Heart right ventricle (tissue), 16 donors: ENCODE measurements at regions not wholly inside any gene's neighbourhood (a gene's known extent, or its start where the extent isn't known, plus 50 kb on each side); places are given as distances from the start of the nearest gene placed in this dataset.
A peak's percentile ranks its signal among the peaks of the same experiment; 100 is the strongest.

Experiments used
- ATAC-seq, 8 donors: fragments of 200-7000 bp; cut with Tn5 transposase; one replicate each; pipeline ENCODE4 v1.9.1; 2020; ENCODE audit warnings: mild to moderate bottlenecking in 8 of 8, moderate library complexity in 8 of 8, moderate number of reproducible peaks in 1 of 8
- DNase-seq, 2 donors: peaks; one replicate each; pipeline ENCODE4 v3.0.0-alpha.2; 2020
- H3K27ac ChIP-seq, 10 donors: fragments of 200-600 bp; sonication (generic) in 2 of 10; one replicate each; pipeline versions ENCODE4 v1.5.0 to v1.8.0; 2020 to 2022; ENCODE audit warnings: mild to moderate bottlenecking in 3 of 10
- H3K27me3 ChIP-seq, 7 donors: fragments of 200-600 bp; one replicate each; pipeline ENCODE4 v1.8.0; 2021 to 2022; ENCODE audit warnings: mild to moderate bottlenecking in 2 of 7
- H3K36me3 ChIP-seq, 9 donors: fragments of 200-600 bp; sonication (generic) in 1 of 9; one replicate each; pipeline versions ENCODE4 v1.5.0 to v1.8.0; 2020 to 2022; ENCODE audit warnings: mild to moderate bottlenecking in 2 of 9
- H3K4me1 ChIP-seq, 9 donors: fragments of 200-600 bp; sonication (generic) in 1 of 9; one replicate each; pipeline versions ENCODE4 v1.5.0 to v1.8.0; 2020 to 2022; ENCODE audit warnings: mild to moderate bottlenecking in 4 of 9
- H3K4me3 ChIP-seq, 10 donors: fragments of 200-600 bp; sonication (generic) in 2 of 10; one replicate each; pipeline versions ENCODE4 v1.5.0 to v1.8.0; 2020 to 2022; ENCODE audit warnings: mild to moderate bottlenecking in 7 of 10, moderate library complexity in 2 of 10
- H3K9me3 ChIP-seq, 11 donors: fragments of 200-600 bp in 10 of 11; sonication (generic) in 2 of 11; one replicate each; pipeline versions ENCODE4 v1.5.0 to v1.8.0; 2013 to 2022; ENCODE audit warnings: mild to moderate bottlenecking in 2 of 11, control low read depth in 1 of 11, moderate library complexity in 1 of 11
- CTCF ChIP-seq, 9 donors: fragments of 200-600 bp; sonication (generic) in 2 of 9; IDR thresholded peaks; one replicate each; pipeline versions ENCODE4 v1.5.0 to v1.8.0; 2021 to 2022; ENCODE audit warnings: antibody characterized with exemption in 9 of 9, mild to moderate bottlenecking in 5 of 9, moderate library complexity in 1 of 9
- WGBS, 2 donors: extraction: QIAGEN DNeasy Blood & Tissue Kit; methylation state at CpG; one replicate each; pipeline ENCODE4 v1.1.7; 2013; ENCODE audit warnings: inconsistent platforms in 1 of 2; 5-methylcytosine and 5-hydroxymethylcytosine counted together
- intact Hi-C, 10 donors: fragments of 100-400 bp; cut with DNase I; formaldehyde crosslinking; loops; one replicate each; pipeline versions ENCODE4 v1.11.1 to v1.14.2; 2022
- donor health status: Arrhythmogenic right ventricular cardiomyopathy.
- donor health status: ischemic (EF 13 %, LVEDD 7.1; RV severe dilation, severe dysfunction).
- donor health status: healthy with polysubstance abuse.
- donor health status: DM: no; HTN: yes; CAD: no.
- donor health status: DM: no; HTN: no; CAD: no.
- donor health status: ischemic (EF 25% LVEDD 6.9; RV normal size, moderate dysfunction).
- donor health status: ischemic (EF 25% LVEDD 5.7; RV mildly dilated, moderate dysfunction).
- donor health status: healthy.
- donor health status: DM: yes; HTN: yes; CAD: no.
- donor health status: Ischemic cardiomyopathy.
- donor health status: ischemic (EF 35%, LVEDD 5.7; RV mildly dilated, moderate dysfunction).
- donor health status: nonischemic (EF 11% LVEDD 7.7; RV severe dilation, severe dysfunction).
- donor health status: DM: yes; HTN: yes; CAD: no.
- donor health status: PGD.
- donor health status: ischemic (EF 29% LVEDD 5.4; RV normal size, mild dysfunction).
- donor health status: nonischemic (EF 23%, LVEDD 6.1; RV moderate dilation, normal function).

- 16 to 21% methylated on average over 4 of the region's 4 CpGs for WGBS, 2 donors
- Histone ChIP-seq H3K4me3 (no peak overlapping the region), H3K27ac (no peak overlapping the region), H3K4me1 (peaks cover 0 to 10% (median 4%) of the 10 kb centered on the region in 9 donors), H3K36me3 (no peaks in the 10 kb centered on the region), H3K27me3 (no peaks in the 10 kb centered on the region), H3K9me3 (peaks cover 0 to 44% (median 30%) of the 10 kb centered on the region in 11 donors)
- peak in 2 of 8 donors; percentile 26 to 33 for ATAC-seq
- TF ChIP-seq CTCF (IDR thresholded peaks at IDR 0.05), result no peak
- intact Hi-C loops, result no loop called here
- DNase-seq, result no peak
These were observed 589.9 kb downstream of the ZNF608 start for GRCh38 chr5:124156415-124156996.

GRCh38 chr5:124154714-124155113 lies 591.7 kb downstream of the ZNF608 start:
- peaks cover 0 to 10% (median 4%) of the 10 kb centered on the region in 9 donors for H3K4me1 ChIP-seq
- no peaks in the 10 kb centered on the region for H3K27me3 ChIP-seq
- H3K9me3 ChIP-seq, result peaks cover 0 to 54% (median 30%) of the 10 kb centered on the region in 11 donors
- no peak overlapping the region for H3K4me3 ChIP-seq
- H3K27ac ChIP-seq, result no peak overlapping the region
- DNase-seq (no peak), ATAC-seq (no peak)
- intact Hi-C loops, result no loop called here
- no peaks in the 10 kb centered on the region for H3K36me3 ChIP-seq
- TF ChIP-seq CTCF (IDR thresholded peaks at IDR 0.05), result no peak
- 52 to 92% methylated on average over 1 of the region's 1 CpG for WGBS, 2 donors

GRCh38 chr5:124153588-124153987 lies 592.9 kb downstream of the ZNF608 start:
- ATAC-seq (no peak), DNase-seq (no peak)
- peaks cover 0 to 10% (median 4%) of the 10 kb centered on the region in 9 donors for H3K4me1 ChIP-seq
- 92 to 95% methylated on average over 1 of the region's 1 CpG for WGBS, 2 donors
- intact Hi-C loops, result no loop called here
- H3K36me3 ChIP-seq, result no peaks in the 10 kb centered on the region
- TF ChIP-seq CTCF (IDR thresholded peaks at IDR 0.05), result no peak
- H3K27ac ChIP-seq, result no peak overlapping the region
- no peaks in the 10 kb centered on the region for H3K27me3 ChIP-seq
- H3K9me3 ChIP-seq, result peaks cover 0 to 56% (median 30%) of the 10 kb centered on the region in 11 donors
- H3K4me3 ChIP-seq, result no peak overlapping the region

- Histone ChIP-seq H3K27me3 (no peaks in the 10 kb centered on the region), H3K9me3 (peaks cover 0 to 41% (median 13%) of the 10 kb centered on the region in 11 donors), H3K27ac (no peak overlapping the region), H3K36me3 (no peaks in the 10 kb centered on the region), H3K4me3 (no peak overlapping the region), H3K4me1 (no peaks in the 10 kb centered on the region)
- DNase-seq, result no peak
- whole genome bisulfite sequencing, 2 donors, result 94 to 95% methylated on average over 2 of the region's 2 CpGs
- TF ChIP-seq CTCF (IDR thresholded peaks at IDR 0.05), result no peak
- ATAC-seq, result no peak
- intact Hi-C loops, result no loop called here
These were observed 597.9 kb downstream of the ZNF608 start for GRCh38 chr5:124148574-124148973.
